ENCODE measurements at regions not wholly inside any gene's neighbourhood (a gene's known extent, or its start where the extent isn't known, plus 50 kb on each side); places are given as distances from the start of the nearest gene placed in this dataset.

GRCh38 chr5:126166368-126166767, 256.8 kb upstream of the GRAMD2B start:
- TF ChIP-seq CTCF (IDR thresholded peaks at IDR 0.05) (no peak), POLR2AphosphoS5 (IDR thresholded peaks at IDR 0.05) (no peak)

Data from suprapubic skin (tissue), 3 donors.